Neural progenitor cell (in vitro differentiated cells): ENCODE measurements at regions not wholly inside any gene's neighbourhood (a gene's known extent, or its start where the extent isn't known, plus 50 kb on each side); places are given as distances from the start of the nearest gene placed in this dataset.

Source experiments
- CTCF ChIP-seq: fragments of 200-600 bp; sonication (generic); IDR thresholded peaks from 2 replicates; pipeline ENCODE4 v1.5.1; 2017; ENCODE audit warnings: antibody characterized with exemption, mild to moderate bottlenecking
- EZH2 ChIP-seq: fragments of 200-600 bp; sonication (generic); IDR thresholded peaks from 2 replicates; pipeline ENCODE4 v1.6.1; 2017; ENCODE audit warnings: antibody characterized with exemption, mild to moderate bottlenecking, moderate library complexity

DNA sequence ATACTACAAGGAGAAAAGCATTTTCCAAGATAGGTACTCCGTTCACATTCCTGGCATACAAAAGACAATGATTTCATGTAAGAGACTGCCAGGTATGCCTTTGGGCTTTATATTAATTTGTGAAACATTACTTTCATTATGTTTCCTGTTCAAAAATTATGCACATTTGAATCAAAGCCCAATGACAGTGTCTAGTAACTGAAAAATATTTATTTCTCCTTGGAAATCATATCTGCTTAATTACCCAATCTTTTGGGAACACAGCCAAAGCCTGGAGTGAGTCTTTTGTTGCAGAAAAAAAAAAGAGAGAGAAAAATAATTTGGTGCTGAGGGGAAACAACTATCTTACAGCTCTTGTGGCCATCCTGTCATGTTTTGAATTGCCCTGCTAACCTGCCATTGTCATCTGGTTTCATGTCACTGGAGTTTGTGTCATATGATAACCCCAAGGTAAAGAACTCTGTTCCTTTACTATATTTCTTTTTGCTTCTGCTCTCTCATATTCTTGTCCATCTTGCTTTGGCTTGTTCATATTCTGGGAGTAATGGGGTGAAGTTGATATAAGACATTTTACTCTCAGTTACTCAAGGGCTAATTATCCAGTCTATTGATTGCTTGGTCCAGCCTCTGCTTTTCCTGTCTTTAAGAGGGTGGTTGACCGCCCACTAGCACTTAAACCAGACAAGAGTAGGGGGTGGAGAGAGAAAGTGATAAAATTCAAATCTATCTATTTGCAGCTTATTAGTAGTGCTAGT lies 238.3 kb upstream of the NUDT12 start:
- TF ChIP-seq CTCF, result no peak
- TF ChIP-seq EZH2, result no peak
